K562 (cell line): ENCODE measurements at regions not wholly inside any gene's neighbourhood (a gene's known extent, or its start where the extent isn't known, plus 50 kb on each side); places are given as distances from the start of the nearest gene placed in this dataset.

ENCODE experiments used
- ATAC-seq: fragments of 200-7000 bp; cut with Tn5 transposase; 3 replicates; pipeline ENCODE4 v1.9.1; 2020; ENCODE audit warnings: moderate library complexity
- BruUV-seq: library from RNA; stranded (reverse); fragments of 400-500 nt; replicated peaks from 2 replicates; lab custom pipeline; 2021; lab: Mats Ljungman, UMichigan
- CTCF ChIA-PET: fragments of 300-600 bp; formaldehyde crosslinking; extraction: SDS; loops from one replicate; lab custom pipeline; 2021; ENCODE audit warnings: low intra/inter-chr PET ratio; lab: Yijun Ruan, JAX
- POLR2A ChIA-PET: fragments of 300-600, 350-650 bp; sonication (Branson Sonifier 250); formaldehyde crosslinking; extraction: SDS; loops from one replicate; lab custom pipeline; 2021; ENCODE audit warnings: antibody characterized with exemption, inconsistent platforms; lab: Yijun Ruan, JAX
- DNase-seq, 4 experiments: peaks; one replicate each; pipeline versions ENCODE4 v3.0.0 to v3.0.0-alpha.2; 2011 to 2018; ENCODE audit warnings: low spot score in 3 of 4, mixed read lengths in 3 of 4; ENCODE audit errors: extremely low read depth in 1 of 4
- FAIRE-seq: peaks from 2 replicates; lab custom pipeline; 2011; peaks lifted over from hg19 to GRCh38; lab: Jason Lieb, UNC
- H2AFZ ChIP-seq: 2 replicates; pipeline ENCODE4 v1.6.0; 2011; ENCODE audit warnings: low read depth, low read length, control low read depth, inconsistent platforms
- H3K27ac ChIP-seq: fragments of 200-600 bp; 3 replicates; pipeline ENCODE4 v1.8.0; 2011; ENCODE audit warnings: low read depth, mild to moderate bottlenecking, control low read depth, inconsistent platforms, low read length, moderate library complexity, mixed read lengths; ENCODE audit errors: extremely low read depth
- H3K27me3 ChIP-seq, 2 experiments: fragments of 300-600 bp in 1 of 2; 2 replicates in 1 of 2; 3 replicates in 1 of 2; pipeline versions ENCODE4 v1.6.0 to v1.8.0; 2011; ENCODE audit warnings: inconsistent platforms in 2 of 2, low read length in 2 of 2, mild to moderate bottlenecking in 1 of 2, mixed read lengths in 1 of 2, moderate library complexity in 1 of 2; ENCODE audit not compliant: control insufficient read depth in 2 of 2, insufficient read depth in 2 of 2
- H3K36me3 ChIP-seq: fragments of 300-600 bp; 3 replicates; pipeline ENCODE4 v1.8.0; 2011; ENCODE audit warnings: mild to moderate bottlenecking, low read length, inconsistent platforms; ENCODE audit not compliant: control insufficient read depth, insufficient read depth
- H3K4me1 ChIP-seq, 2 experiments: fragments of 200-600 bp in 1 of 2; replicated peaks in 1 of 2; 2 replicates in 1 of 2; 3 replicates in 1 of 2; pipeline versions ENCODE4 v1.5.1 to v1.8.0; 2011; ENCODE audit warnings: inconsistent platforms in 2 of 2, low read length in 2 of 2, mild to moderate bottlenecking in 1 of 2, mixed read lengths in 1 of 2, moderate library complexity in 1 of 2; ENCODE audit not compliant: control insufficient read depth in 2 of 2, insufficient read depth in 2 of 2
- H3K4me2 ChIP-seq: 2 replicates; pipeline ENCODE4 v1.6.1; 2011; ENCODE audit warnings: low read length, control low read depth, inconsistent platforms, mixed read lengths; ENCODE audit not compliant: insufficient read depth
- H3K4me3 ChIP-seq: fragments of 200-600 bp; sonication (generic), shearing (Covaris generic); 2 replicates; pipeline ENCODE4 v1.5.1; 2016; ENCODE audit warnings: control low read depth, inconsistent platforms
- H3K79me2 ChIP-seq: fragments of 200-600 bp; 3 replicates; pipeline ENCODE4 v1.8.0; 2011; ENCODE audit warnings: low read length, inconsistent platforms; ENCODE audit not compliant: control insufficient read depth, insufficient read depth
- H3K9ac ChIP-seq, 2 experiments: 2 replicates each; pipeline versions ENCODE4 v1.6.0 to v1.6.1; 2011; ENCODE audit warnings: low read depth in 2 of 2, low read length in 2 of 2, control low read depth in 1 of 2, inconsistent platforms in 1 of 2, mild to moderate bottlenecking in 1 of 2, mixed read lengths in 1 of 2; ENCODE audit not compliant: insufficient read depth in 1 of 2
- H3K9me1 ChIP-seq: one replicate; pipeline ENCODE4 v1.6.0; 2011; ENCODE audit warnings: inconsistent platforms, mild to moderate bottlenecking, low read length, moderate library complexity; ENCODE audit not compliant: control insufficient read depth, insufficient read depth
- H3K9me3 ChIP-seq: replicated peaks from 2 replicates; pipeline ENCODE4 v1.5.1; 2011; ENCODE audit warnings: low read depth, low read length, inconsistent platforms; ENCODE audit not compliant: control insufficient read depth, insufficient read depth
- H4K20me1 ChIP-seq: replicated peaks from 2 replicates; pipeline ENCODE4 v1.6.1; 2011; ENCODE audit warnings: low read length, inconsistent platforms, mixed read lengths; ENCODE audit not compliant: control insufficient read depth, insufficient read depth
- ATF7 ChIP-seq: fragments of 450-650 bp; IDR thresholded peaks from 2 replicates; pipeline ENCODE4 v1.7.1; 2014; ENCODE audit warnings: mild to moderate bottlenecking, moderate library complexity
- ETV1 ChIP-seq: fragments of 450-650 bp; conservative IDR thresholded peaks from 2 replicates; pipeline ENCODE4 v1.6.1; 2016; ENCODE audit warnings: missing genetic modification characterization, control low read depth, low read depth, missing compliant biosample characterization
- IRF9 ChIP-seq: fragments of 450-650 bp; IDR thresholded peaks from 2 replicates; pipeline ENCODE4 v1.6.1; 2016; ENCODE audit warnings: missing biosample characterization, missing genetic modification characterization
- NCOR1 ChIP-seq: fragments of 450-650 bp; IDR thresholded peaks from 2 replicates; pipeline ENCODE4 v1.6.1; 2016; ENCODE audit warnings: mild to moderate bottlenecking, moderate library complexity
- SAFB ChIP-seq: fragments of 200-400 bp; formaldehyde crosslinking; IDR thresholded peaks from 2 replicates; pipeline ENCODE4 v1.6.1; 2017; ENCODE audit warnings: low read depth, low read length, borderline replicate concordance
- SMARCE1 ChIP-seq: fragments of 450-650 bp; IDR thresholded peaks from 2 replicates; pipeline ENCODE4 v1.7.1; 2016; ENCODE audit warnings: mild to moderate bottlenecking
- TFE3 ChIP-seq: fragments of 450-650 bp; formaldehyde crosslinking; IDR thresholded peaks from 2 replicates; pipeline ENCODE4 v1.4.0; 2020; ENCODE audit warnings: mild to moderate bottlenecking, mixed read lengths
- UBTF ChIP-seq, 2 experiments: IDR thresholded peaks; 2 replicates each; pipeline ENCODE4 v1.6.1; 2012; ENCODE audit warnings: improper control_type of control experiment in 2 of 2, low read depth in 2 of 2, low read length in 2 of 2, borderline replicate concordance in 1 of 2
- YY1 ChIP-seq, 3 experiments: IDR thresholded peaks; 2 replicates each; pipeline ENCODE4 v1.6.1; 2011; ENCODE audit warnings: low read length in 2 of 3, mild to moderate bottlenecking in 2 of 3, moderate library complexity in 2 of 3, borderline replicate concordance in 1 of 3, control low read depth in 1 of 3, low read depth in 1 of 3; ENCODE audit not compliant: insufficient read depth in 3 of 3, insufficient replicate concordance in 2 of 3, control insufficient read depth in 1 of 3, insufficient read length in 1 of 3; ENCODE audit errors: extremely low read depth in 1 of 3
- ZBTB34 ChIP-seq: fragments of 250-450 bp; sonication (Bioruptor Pico); IDR thresholded peaks from 2 replicates; pipeline ENCODE4 v1.8.0; 2021; ENCODE audit warnings: mild to moderate bottlenecking, moderate library complexity
- ZBTB8A ChIP-seq: fragments of 450-650 bp; IDR thresholded peaks from 2 replicates; pipeline ENCODE4 v1.6.1; 2018; ENCODE audit warnings: mild to moderate bottlenecking, moderate library complexity; ENCODE audit not compliant: partially characterized antibody
- ZNF12 ChIP-seq: sonication (generic); formaldehyde crosslinking; IDR thresholded peaks from 2 replicates; pipeline ENCODE4 v1.4.0; 2020; ENCODE audit warnings: mild to moderate bottlenecking, missing genetic modification reagents
- WGBS: fragments of 100-300 bp; shearing (Covaris generic); methylation state at CpG from one replicate; pipeline ENCODE4 v1.1.6; 2016; ENCODE audit warnings: low coverage, mixed read lengths; ENCODE audit not compliant: insufficient coverage; ENCODE audit errors: missing lambda C conversion rate; 5-methylcytosine and 5-hydroxymethylcytosine counted together
- in situ Hi-C: fragments of 300-500 bp; cut with MboI; formaldehyde crosslinking; loops from 4 replicates; pipeline ENCODE4 v1.15.0; 2018; ENCODE audit warnings: inconsistent platforms, mixed read lengths
- intact Hi-C: fragments of 100-400 bp; cut with micrococcal nuclease; formaldehyde crosslinking; loops from 2 replicates; pipeline ENCODE4 v1.14.2; 2022
- TF ChIP-seq, protein P1 (sequence below): fragments of 450-650 bp; formaldehyde crosslinking; IDR thresholded peaks from 2 replicates; pipeline ENCODE4 v1.4.0; 2022; ENCODE audit warnings: missing genetic modification characterization

- TF ChIP-seq UBTF (IDR thresholded peaks at IDR 0.05; ENCODE audit: borderline replicate concordance in 1 of 2, low read depth in 2 of 2, low read length in 2 of 2) (no peak), ATF7 (no peak)
Observed at GRCh38 chr9:107983181-107983603, 493.6 kb upstream of the KLF4 start (continued).

- H3K4me2 ChIP-seq: no peak overlapping the region
- TF ChIP-seq ZNF12 (CRISPR knock-in tag): no peak
- no peak for TF ChIP-seq SMARCE1
- no peak for TF ChIP-seq TFE3 (CRISPR knock-in tag)
- TF ChIP-seq, protein P1, sequence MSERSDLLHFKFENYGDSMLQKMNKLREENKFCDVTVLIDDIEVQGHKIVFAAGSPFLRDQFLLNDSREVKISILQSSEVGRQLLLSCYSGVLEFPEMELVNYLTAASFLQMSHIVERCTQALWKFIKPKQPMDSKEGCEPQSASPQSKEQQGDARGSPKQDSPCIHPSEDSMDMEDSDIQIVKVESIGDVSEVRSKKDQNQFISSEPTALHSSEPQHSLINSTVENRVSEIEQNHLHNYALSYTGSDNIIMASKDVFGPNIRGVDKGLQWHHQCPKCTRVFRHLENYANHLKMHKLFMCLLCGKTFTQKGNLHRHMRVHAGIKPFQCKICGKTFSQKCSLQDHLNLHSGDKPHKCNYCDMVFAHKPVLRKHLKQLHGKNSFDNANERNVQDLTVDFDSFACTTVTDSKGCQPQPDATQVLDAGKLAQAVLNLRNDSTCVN (CRISPR knock-in tag): no peak
- TF ChIP-seq NCOR1: no peak
- no peak for TF ChIP-seq ZBTB8A
- no peak for TF ChIP-seq ETV1
- no peak for TF ChIP-seq YY1 (IDR thresholded peaks at IDR 0.05; ENCODE audit: borderline replicate concordance in 1 of 3, control insufficient read depth in 1 of 3, extremely low read depth in 1 of 3, insufficient read depth in 3 of 3, insufficient read length in 1 of 3, insufficient replicate concordance in 2 of 3, low read depth in 1 of 3, low read length in 2 of 3)
- no peak for TF ChIP-seq ZBTB34
- TF ChIP-seq SAFB: no peak
- no peak for TF ChIP-seq IRF9
Observed at GRCh38 chr9:107982745-107983144, 493.2 kb upstream of the KLF4 start.

More at GRCh38 chr9:107982745-107983144, 493.2 kb upstream of the KLF4 start:
- H3K27me3 ChIP-seq: peaks cover 2 to 6% of the 10 kb centered on the region in 2 experiments; a peak in 3 of 5 replicates
- H3K4me3 ChIP-seq: no peak overlapping the region
- no peak overlapping the region for H3K9ac ChIP-seq
- no peak overlapping the region for H3K27ac ChIP-seq
- no peaks in the 10 kb centered on the region for H3K36me3 ChIP-seq
- H2AFZ ChIP-seq: no peak overlapping the region
- intact Hi-C loops (no loop called here), in situ Hi-C loops (no loop called here)
- H3K9me3 ChIP-seq: no peaks in the 10 kb centered on the region
- ChIA-PET POLR2A (no interaction called here), CTCF (no interaction called here)
- no TSS peak for BruUV-seq
- WGBS: 11% methylated on average over 2 of the region's 3 CpGs
- H3K4me1 ChIP-seq: no peaks in the 10 kb centered on the region
- no peaks in the 10 kb centered on the region for H3K9me1 ChIP-seq
- FAIRE-seq (no peak), ATAC-seq (no peak), DNase-seq (no peak)
- H4K20me1 ChIP-seq: no peaks in the 10 kb centered on the region
- no peaks in the 10 kb centered on the region for H3K79me2 ChIP-seq
